ENCODE measurements at regions not wholly inside any gene's neighbourhood (a gene's known extent, or its start where the extent isn't known, plus 50 kb on each side); places are given as distances from the start of the nearest gene placed in this dataset.

DNA sequence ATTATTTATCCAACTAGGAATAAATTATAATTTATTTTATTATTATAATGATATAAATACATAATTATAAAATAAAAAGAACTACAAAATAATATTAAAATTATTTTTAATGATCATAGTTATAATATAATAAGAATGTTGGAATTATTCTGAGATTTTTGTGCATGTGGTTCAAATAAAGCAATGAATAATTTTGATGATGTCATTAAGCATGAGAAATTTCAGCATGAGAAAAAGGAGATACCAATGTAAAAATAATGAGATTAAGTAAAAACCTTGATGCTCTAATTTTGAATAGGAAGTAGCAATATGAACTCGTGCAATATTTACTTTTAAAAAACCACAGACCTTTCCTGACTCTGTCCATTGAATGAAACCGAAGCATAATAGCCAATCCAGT lies 181.8 kb upstream of the MTNR1B start:
- DNase-seq (ENCODE audit: low spot score, unreplicated experiment), result no peak
- H3K36me3 Mint-ChIP-seq (ENCODE audit: insufficient read depth), result no peaks in the 10 kb centered on the region
- no peak overlapping the region for H3K27ac Mint-ChIP-seq
- no peaks in the 10 kb centered on the region for H3K9me3 Mint-ChIP-seq (ENCODE audit: low read depth)
- H3K27me3 Mint-ChIP-seq, result no peaks in the 10 kb centered on the region
- no peak overlapping the region for H3K4me3 Mint-ChIP-seq (ENCODE audit: low read depth)
- no peaks in the 10 kb centered on the region for H3K4me1 Mint-ChIP-seq (ENCODE audit: low read depth)
- TF ChIP-seq, protein P1, sequence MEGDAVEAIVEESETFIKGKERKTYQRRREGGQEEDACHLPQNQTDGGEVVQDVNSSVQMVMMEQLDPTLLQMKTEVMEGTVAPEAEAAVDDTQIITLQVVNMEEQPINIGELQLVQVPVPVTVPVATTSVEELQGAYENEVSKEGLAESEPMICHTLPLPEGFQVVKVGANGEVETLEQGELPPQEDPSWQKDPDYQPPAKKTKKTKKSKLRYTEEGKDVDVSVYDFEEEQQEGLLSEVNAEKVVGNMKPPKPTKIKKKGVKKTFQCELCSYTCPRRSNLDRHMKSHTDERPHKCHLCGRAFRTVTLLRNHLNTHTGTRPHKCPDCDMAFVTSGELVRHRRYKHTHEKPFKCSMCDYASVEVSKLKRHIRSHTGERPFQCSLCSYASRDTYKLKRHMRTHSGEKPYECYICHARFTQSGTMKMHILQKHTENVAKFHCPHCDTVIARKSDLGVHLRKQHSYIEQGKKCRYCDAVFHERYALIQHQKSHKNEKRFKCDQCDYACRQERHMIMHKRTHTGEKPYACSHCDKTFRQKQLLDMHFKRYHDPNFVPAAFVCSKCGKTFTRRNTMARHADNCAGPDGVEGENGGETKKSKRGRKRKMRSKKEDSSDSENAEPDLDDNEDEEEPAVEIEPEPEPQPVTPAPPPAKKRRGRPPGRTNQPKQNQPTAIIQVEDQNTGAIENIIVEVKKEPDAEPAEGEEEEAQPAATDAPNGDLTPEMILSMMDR (IDR thresholded peaks at IDR 0.05; ENCODE audit: unreplicated experiment), result no peak

DNA sequence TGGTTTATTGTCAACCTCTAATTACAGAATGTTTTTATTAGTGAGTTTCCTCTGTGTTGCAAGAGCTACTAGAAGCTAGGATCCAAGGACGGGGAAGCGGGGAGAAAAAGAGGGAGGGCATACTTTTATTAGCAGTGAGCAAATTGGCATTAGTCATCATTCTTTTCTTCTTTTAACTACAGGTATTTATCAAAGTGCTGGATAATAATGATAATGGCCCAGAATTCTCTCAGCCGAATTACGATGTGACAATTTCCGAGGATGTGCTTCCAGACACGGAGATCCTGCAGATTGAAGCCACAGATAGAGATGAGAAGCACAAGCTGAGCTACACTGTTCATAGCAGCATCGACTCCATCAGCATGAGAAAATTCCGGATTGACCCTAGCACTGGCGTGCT lies 179.7 kb upstream of the MTNR1B start:
- Mint-ChIP-seq H3K36me3 (ENCODE audit: insufficient read depth) (no peaks in the 10 kb centered on the region), H3K4me1 (ENCODE audit: low read depth) (peaks cover 7% of the 10 kb centered on the region), H3K27ac (no peak overlapping the region), H3K4me3 (ENCODE audit: low read depth) (no peak overlapping the region), H3K27me3 (no peaks in the 10 kb centered on the region), H3K9me3 (ENCODE audit: low read depth) (no peaks in the 10 kb centered on the region)
- DNase-seq (ENCODE audit: low spot score, unreplicated experiment), result no peak
- TF ChIP-seq, protein P1 (IDR thresholded peaks at IDR 0.05; ENCODE audit: unreplicated experiment), result no peak

DNA sequence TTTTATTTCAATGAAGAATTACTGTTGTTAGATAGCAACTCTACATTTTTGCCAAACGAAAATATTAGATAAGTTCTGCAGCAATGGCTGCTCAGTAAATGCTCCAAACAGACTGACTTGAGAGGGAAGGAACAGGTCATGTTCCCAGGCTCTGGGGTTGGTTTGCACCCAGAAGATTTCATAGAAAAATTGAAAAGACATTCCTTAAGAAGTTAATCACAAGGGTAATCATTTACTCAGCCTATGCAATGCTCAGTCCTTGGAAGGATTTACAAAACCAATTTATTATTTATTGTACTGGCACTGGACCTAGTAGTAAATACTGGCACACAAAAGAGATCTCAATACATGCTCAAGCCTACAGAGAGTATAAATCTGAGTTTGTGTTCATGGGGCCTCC lies 179.1 kb upstream of the MTNR1B start:
- Mint-ChIP-seq H3K36me3 (ENCODE audit: insufficient read depth) (no peaks in the 10 kb centered on the region), H3K27me3 (no peaks in the 10 kb centered on the region), H3K27ac (no peak overlapping the region)

DNA sequence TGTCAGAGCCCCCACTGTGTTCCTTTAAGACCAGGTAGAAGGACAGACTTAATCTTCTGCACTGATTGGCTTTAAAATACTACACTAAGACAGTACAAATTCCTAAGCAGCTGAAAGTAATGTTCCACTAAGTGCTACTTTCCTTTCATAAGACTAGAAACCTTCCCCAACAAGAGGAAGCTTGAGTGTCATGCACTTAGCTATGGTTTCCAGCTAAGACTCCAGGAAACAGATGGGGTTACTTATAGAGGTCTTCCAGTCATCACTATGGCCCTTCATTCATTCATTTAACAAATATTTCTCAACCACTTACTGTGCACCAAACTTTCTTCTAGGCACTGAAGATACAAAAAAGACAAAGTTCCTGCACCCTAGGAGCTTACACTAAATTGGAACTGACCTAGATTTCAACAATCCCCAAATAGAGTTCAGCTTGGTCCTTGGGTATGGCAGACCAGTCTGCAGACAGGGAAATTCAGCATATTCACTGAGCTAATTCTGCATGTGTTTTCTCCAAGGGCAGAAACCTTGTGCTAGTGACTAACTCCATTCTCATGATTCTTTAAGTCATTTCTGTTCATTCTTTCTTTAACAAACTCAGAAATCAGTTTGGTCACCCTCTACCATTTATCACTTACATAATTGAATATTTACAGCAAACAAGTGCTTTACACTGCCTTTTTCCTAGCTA lies 178.4 kb upstream of the MTNR1B start:
- H3K27me3 Mint-ChIP-seq, result no peaks in the 10 kb centered on the region
- TF ChIP-seq, protein P1 (IDR thresholded peaks at IDR 0.05; ENCODE audit: unreplicated experiment), result no peak
- no peak overlapping the region for H3K4me3 Mint-ChIP-seq (ENCODE audit: low read depth)
- H3K27ac Mint-ChIP-seq, result no peak overlapping the region
- H3K4me1 Mint-ChIP-seq (ENCODE audit: low read depth), result peaks cover 11% of the 10 kb centered on the region
- no peaks in the 10 kb centered on the region for H3K36me3 Mint-ChIP-seq (ENCODE audit: insufficient read depth)
- H3K9me3 Mint-ChIP-seq (ENCODE audit: low read depth), result no peaks in the 10 kb centered on the region
- no peak for DNase-seq (ENCODE audit: low spot score, unreplicated experiment)

More for the DNA sequence above, 179.1 kb upstream of the MTNR1B start:
- TF ChIP-seq, protein P1 (IDR thresholded peaks at IDR 0.05; ENCODE audit: unreplicated experiment), result no peak
- DNase-seq (ENCODE audit: low spot score, unreplicated experiment), result no peak
- no peak overlapping the region for H3K4me3 Mint-ChIP-seq (ENCODE audit: low read depth)
- peaks cover 11% of the 10 kb centered on the region for H3K4me1 Mint-ChIP-seq (ENCODE audit: low read depth)
- no peaks in the 10 kb centered on the region for H3K9me3 Mint-ChIP-seq (ENCODE audit: low read depth)

DNA sequence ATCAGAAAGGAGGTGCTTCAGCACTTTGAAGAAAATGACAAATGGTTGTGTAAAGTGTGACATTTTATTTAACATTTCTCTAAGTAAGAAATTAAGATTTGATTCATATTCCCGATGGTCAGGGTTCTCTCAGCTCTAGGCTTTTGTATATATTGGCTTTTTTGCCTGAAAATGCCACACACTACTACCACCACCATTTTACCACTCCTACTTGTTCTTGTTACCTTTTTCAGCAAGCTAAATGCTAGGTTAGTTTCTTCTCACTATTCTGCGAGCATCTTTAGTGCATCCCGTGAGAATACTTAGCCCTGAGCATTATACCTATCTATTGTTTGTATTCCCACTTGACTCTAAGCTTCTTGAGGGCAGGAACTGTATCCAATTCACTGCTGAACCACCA lies 177.6 kb upstream of the MTNR1B start:
- no peak overlapping the region for H3K27ac Mint-ChIP-seq
- peaks cover 11% of the 10 kb centered on the region for H3K4me1 Mint-ChIP-seq (ENCODE audit: low read depth)
- TF ChIP-seq, protein P1 (IDR thresholded peaks at IDR 0.05; ENCODE audit: unreplicated experiment), result no peak
- no peaks in the 10 kb centered on the region for H3K36me3 Mint-ChIP-seq (ENCODE audit: insufficient read depth)
- H3K4me3 Mint-ChIP-seq (ENCODE audit: low read depth), result no peak overlapping the region
- no peaks in the 10 kb centered on the region for H3K27me3 Mint-ChIP-seq
- DNase-seq (ENCODE audit: low spot score, unreplicated experiment), result no peak
- H3K9me3 Mint-ChIP-seq (ENCODE audit: low read depth), result no peaks in the 10 kb centered on the region

All from progenitor cell of endocrine pancreas (in vitro differentiated cells).